ENCODE measurements at regions not wholly inside any gene's neighbourhood (a gene's known extent, or its start where the extent isn't known, plus 50 kb on each side); places are given as distances from the start of the nearest gene placed in this dataset.
A peak's percentile ranks its signal among the peaks of the same experiment; 100 is the strongest.

DNA sequence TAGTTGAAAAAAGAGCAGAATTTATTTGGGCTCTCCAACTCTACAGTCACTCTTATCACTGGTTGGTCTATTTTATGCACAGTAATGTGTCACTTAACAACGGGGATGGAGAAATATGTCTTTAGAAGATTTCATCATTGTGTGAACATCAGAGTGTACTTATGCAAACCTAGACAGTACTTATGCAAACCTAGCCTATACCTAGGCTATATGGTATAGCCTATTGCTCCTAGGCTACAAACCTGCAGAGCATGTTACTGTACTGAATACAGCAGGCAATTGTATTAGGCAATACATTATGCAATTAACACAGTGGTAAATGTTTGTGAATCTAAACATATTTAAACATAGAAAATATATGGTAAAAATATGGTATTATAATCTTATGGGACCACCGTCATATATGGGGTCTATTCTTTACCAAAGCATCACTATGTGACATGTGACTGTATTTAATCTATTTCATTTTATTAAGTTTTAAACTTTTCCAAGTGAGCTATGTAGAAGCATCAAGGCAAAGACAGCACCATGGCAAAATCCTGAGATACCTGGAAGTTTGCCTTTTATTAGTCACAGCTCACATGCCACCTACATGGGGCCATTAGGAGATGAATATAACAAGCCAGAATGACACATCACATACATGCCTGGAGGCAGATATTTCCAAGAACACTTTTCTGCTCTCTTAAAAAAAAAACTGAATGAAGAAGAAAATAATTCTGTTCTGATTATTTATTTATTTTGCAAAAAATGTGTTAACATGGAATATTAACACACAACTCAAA, 537.4 kb downstream of the TUSC7 start:
- no peak overlapping the region for H3K4me3 ChIP-seq (ENCODE audit: low read depth, low read length)
- no peak for DNase-seq (ENCODE audit: low read depth)
- no peak for TF ChIP-seq CTCF (conservative IDR thresholded peaks at IDR 0.05; ENCODE audit: low read depth, low read length)

GRCh38 chr3:117248153-117248552, 538.6 kb downstream of the TUSC7 start:
- H3K4me3 ChIP-seq (ENCODE audit: low read depth, low read length) = no peak overlapping the region
- no peak for DNase-seq (ENCODE audit: low read depth)
- no peak for TF ChIP-seq CTCF (conservative IDR thresholded peaks at IDR 0.05; ENCODE audit: low read depth, low read length)

DNA sequence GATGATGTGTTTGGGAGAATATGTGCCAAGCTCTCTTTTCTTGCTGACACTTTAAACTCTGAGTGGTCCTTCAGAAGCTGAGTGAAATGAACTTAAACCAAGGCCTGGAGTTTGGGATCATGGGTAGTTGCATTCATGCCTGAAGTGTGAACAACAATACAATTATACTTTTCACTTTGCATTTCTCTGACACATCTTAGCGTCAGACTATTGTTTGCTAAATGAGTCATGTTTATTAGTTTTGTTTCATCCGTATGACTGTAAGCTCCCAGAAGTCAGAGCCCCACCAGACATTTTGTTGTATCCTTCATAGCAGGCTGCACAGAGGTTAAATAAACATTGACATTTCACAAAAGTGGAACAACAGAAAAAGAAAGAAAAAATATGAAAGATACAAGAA, 542.6 kb downstream of the TUSC7 start:
- TF ChIP-seq CTCF (conservative IDR thresholded peaks at IDR 0.05; ENCODE audit: low read depth, low read length) = no peak
- H3K4me3 ChIP-seq (ENCODE audit: low read depth, low read length) = no peak overlapping the region
- peak; percentile 30 for DNase-seq (ENCODE audit: low read depth)

DNA sequence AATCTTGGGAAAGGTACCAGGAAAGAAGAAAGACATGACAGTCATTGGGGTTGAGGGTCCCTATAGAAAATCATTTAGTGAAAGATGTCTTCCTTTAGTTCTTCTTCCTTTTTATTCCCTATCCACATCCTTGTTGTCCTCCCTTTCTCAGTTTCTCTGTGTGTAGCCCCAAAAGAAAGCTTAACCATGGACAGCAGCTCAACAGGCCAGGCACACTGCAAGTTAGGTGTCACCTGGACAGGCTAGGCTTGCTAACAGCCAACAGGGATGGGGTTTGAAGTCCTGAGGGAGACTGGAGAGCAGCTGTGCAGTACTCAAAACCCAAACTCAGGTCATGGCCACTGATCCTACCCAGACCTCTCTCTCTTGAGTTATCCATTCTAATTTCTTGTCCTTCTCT, 543.1 kb downstream of the TUSC7 start:
- H3K4me3 ChIP-seq (ENCODE audit: low read depth, low read length) = no peak overlapping the region
- DNase-seq (ENCODE audit: low read depth) = no peak
- TF ChIP-seq CTCF (conservative IDR thresholded peaks at IDR 0.05; ENCODE audit: low read depth, low read length) = no peak

DNA sequence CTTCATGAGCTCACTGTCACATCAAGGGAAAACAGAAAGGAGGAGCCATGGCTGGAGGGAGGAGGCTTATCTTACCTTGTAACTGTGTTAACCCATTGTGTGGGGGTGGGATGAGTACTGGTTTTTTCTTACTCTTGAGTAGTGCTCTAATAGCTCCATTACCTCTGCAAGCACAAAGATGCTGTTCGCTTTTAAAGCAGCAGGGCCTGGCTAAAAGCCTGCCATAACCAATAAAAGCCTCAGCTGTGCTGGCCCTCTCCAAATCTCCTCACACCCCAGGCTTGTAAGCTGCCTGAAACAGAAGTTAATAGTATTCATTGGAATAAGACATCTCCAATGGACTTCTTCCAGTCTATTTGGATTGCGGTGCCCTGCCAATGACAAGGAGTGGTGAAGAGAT, 544.1 kb downstream of the TUSC7 start:
- H3K4me3 ChIP-seq (ENCODE audit: low read depth, low read length) = no peak overlapping the region
- TF ChIP-seq CTCF (conservative IDR thresholded peaks at IDR 0.05; ENCODE audit: low read depth, low read length) = no peak
- DNase-seq (ENCODE audit: low read depth) = no peak

DNA sequence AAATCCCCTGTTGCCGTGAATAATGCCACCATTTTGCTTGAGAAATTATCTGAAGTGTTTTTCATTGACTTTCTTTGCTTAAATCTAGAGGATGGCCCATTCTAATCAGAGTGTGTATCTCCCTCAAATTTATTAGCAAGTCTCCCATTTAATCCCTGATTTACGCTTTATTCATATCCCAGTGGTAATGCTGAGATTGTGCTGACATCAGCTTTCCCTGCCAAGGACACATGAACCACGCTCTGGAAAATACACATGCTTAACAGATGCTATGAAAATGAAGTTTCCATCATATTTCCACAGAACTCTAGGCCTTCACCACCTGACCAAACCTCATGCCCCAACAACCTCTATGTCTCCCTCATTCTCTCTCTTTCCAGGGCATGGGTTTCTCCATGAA, 545.4 kb downstream of the TUSC7 start:
- DNase-seq (ENCODE audit: low read depth) = no peak
- H3K4me3 ChIP-seq (ENCODE audit: low read depth, low read length) = no peak overlapping the region
- TF ChIP-seq CTCF (conservative IDR thresholded peaks at IDR 0.05; ENCODE audit: low read depth, low read length) = no peak

DNA sequence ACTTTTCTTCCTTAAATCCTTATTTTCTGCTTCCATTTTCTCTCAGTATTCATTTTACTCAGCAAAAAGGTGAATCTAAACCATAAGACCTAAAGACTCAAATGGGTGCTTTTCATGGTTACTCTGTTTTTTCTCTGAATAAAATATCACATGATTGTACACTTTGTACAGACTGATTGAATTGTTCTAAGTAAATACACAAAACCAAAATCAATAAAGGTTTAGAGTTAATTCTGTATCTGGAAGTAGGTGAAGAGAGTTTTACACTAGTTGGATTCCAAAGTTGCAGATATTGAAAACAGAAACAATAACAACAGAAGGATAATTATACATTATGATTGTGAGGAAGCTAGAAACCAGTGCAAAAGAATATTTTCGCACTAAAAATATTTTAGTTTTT, 546.2 kb downstream of the TUSC7 start:
- no peak for DNase-seq (ENCODE audit: low read depth)
- no peak overlapping the region for H3K4me3 ChIP-seq (ENCODE audit: low read depth, low read length)
- no peak for TF ChIP-seq CTCF (conservative IDR thresholded peaks at IDR 0.05; ENCODE audit: low read depth, low read length)

Measured in epithelial cell of proximal tubule (primary cell).